ENCODE measurements at regions not wholly inside any gene's neighbourhood (a gene's known extent, or its start where the extent isn't known, plus 50 kb on each side); places are given as distances from the start of the nearest gene placed in this dataset.

GRCh38 chr16:64308721-64309120 lies 813.1 kb downstream of the CDH11 start:
- Histone ChIP-seq H2AFZ (ENCODE audit: control insufficient read depth, low read depth, low read length) (no peak overlapping the region), H3K27me3 (replicated peaks in 1 of 2; ENCODE audit: control insufficient read depth in 2 of 2, insufficient read depth in 2 of 2, low read length in 1 of 2) (no peaks in the 10 kb centered on the region), H3K27ac (ENCODE audit: control insufficient read depth, insufficient read depth) (no peak overlapping the region), H3K4me3 (no peak overlapping the region), H3K9ac (ENCODE audit: control insufficient read depth, insufficient read depth, low read length) (no peak overlapping the region), H3K79me2 (ENCODE audit: control insufficient read depth, insufficient read depth, low read length) (no peaks in the 10 kb centered on the region), H3K9me3 (replicated peaks; ENCODE audit: control insufficient read depth, insufficient read depth, low read length) (no peaks in the 10 kb centered on the region), H3K4me2 (ENCODE audit: control insufficient read depth, insufficient read depth) (no peak overlapping the region), H4K20me1 (ENCODE audit: control insufficient read depth, insufficient read depth) (no peaks in the 10 kb centered on the region), H3K4me1 (ENCODE audit: control insufficient read depth, insufficient read depth, low read length) (no peaks in the 10 kb centered on the region), H3K36me3 (ENCODE audit: control insufficient read depth in 2 of 2, insufficient read depth in 2 of 2, low read length in 1 of 2) (no peaks in the 10 kb centered on the region)
- BruUV-seq (replicated peaks): no TSS peak
- in situ Hi-C loops (cut with MboI): no loop called here
- intact Hi-C loops (cut with micrococcal nuclease; ENCODE audit: unreplicated experiment): no loop called here
- no peak for DNase-seq (ENCODE audit: low read depth, low spot score)
- ChIA-PET SMC1A (ENCODE audit: uncharacterized antibody, unreplicated experiment) (no interaction called here), CTCF (no interaction called here), POLR2A (no interaction called here), RAD21 (ENCODE audit: unreplicated experiment) (no interaction called here)
- no peak for ATAC-seq
- no peak for FAIRE-seq
- 0% methylated on average over 3 of the region's 3 CpGs for WGBS (ENCODE audit: insufficient coverage, insufficient replicate concordance, low lambda C conversion rate, missing lambda C conversion rate)
- no peak for TF ChIP-seq EZH2 (IDR thresholded peaks at IDR 0.05; ENCODE audit: borderline replicate concordance, control insufficient read depth, low read depth, low read length)
- no peak for TF ChIP-seq LARP7 (IDR thresholded peaks at IDR 0.05)

GRCh38 chr16:64307431-64307830 lies 814.4 kb downstream of the CDH11 start:
- H3K9me3 ChIP-seq (replicated peaks; ENCODE audit: control insufficient read depth, insufficient read depth, low read length): no peaks in the 10 kb centered on the region
- H3K79me2 ChIP-seq (ENCODE audit: control insufficient read depth, insufficient read depth, low read length): no peaks in the 10 kb centered on the region
- TF ChIP-seq ASH2L (IDR thresholded peaks at IDR 0.05; ENCODE audit: borderline replicate concordance, low read depth): no peak
- no peak for TF ChIP-seq MXI1 (IDR thresholded peaks at IDR 0.05; ENCODE audit: low read depth, low read length)
- TF ChIP-seq LARP7 (IDR thresholded peaks at IDR 0.05): no peak
- TF ChIP-seq KDM1A (IDR thresholded peaks at IDR 0.05; ENCODE audit: borderline replicate concordance): no peak
- TF ChIP-seq EED (IDR thresholded peaks at IDR 0.05; ENCODE audit: low read depth): no peak
- no peak for TF ChIP-seq MLLT1 (IDR thresholded peaks at IDR 0.05)
- no peak for TF ChIP-seq ZBTB11 (CRISPR knock-in tag; IDR thresholded peaks at IDR 0.05)
- no peak overlapping the region for H2AFZ ChIP-seq (ENCODE audit: control insufficient read depth, low read depth, low read length)
- no peak for FAIRE-seq
- ChIA-PET CTCF (no interaction called here), RAD21 (ENCODE audit: unreplicated experiment) (no interaction called here), POLR2A (no interaction called here), SMC1A (ENCODE audit: uncharacterized antibody, unreplicated experiment) (no interaction called here)
- H3K4me2 ChIP-seq (ENCODE audit: control insufficient read depth, insufficient read depth): no peak overlapping the region
- no peak overlapping the region for H3K9ac ChIP-seq (ENCODE audit: control insufficient read depth, insufficient read depth, low read length)
- no peak for DNase-seq (ENCODE audit: low read depth, low spot score)
- intact Hi-C loops (cut with micrococcal nuclease; ENCODE audit: unreplicated experiment) (no loop called here), in situ Hi-C loops (cut with MboI) (no loop called here)
- H4K20me1 ChIP-seq (ENCODE audit: control insufficient read depth, insufficient read depth): no peaks in the 10 kb centered on the region
- no peak for ATAC-seq
- no peaks in the 10 kb centered on the region for H3K36me3 ChIP-seq (ENCODE audit: control insufficient read depth in 2 of 2, insufficient read depth in 2 of 2, low read length in 1 of 2)
- no peak overlapping the region for H3K27ac ChIP-seq (ENCODE audit: control insufficient read depth, insufficient read depth)
- no peaks in the 10 kb centered on the region for H3K27me3 ChIP-seq (replicated peaks in 1 of 2; ENCODE audit: control insufficient read depth in 2 of 2, insufficient read depth in 2 of 2, low read length in 1 of 2)
- BruUV-seq (replicated peaks): no TSS peak
- WGBS (ENCODE audit: insufficient coverage, insufficient replicate concordance, low lambda C conversion rate, missing lambda C conversion rate): 4% methylated on average over 2 of the region's 2 CpGs
- H3K4me3 ChIP-seq: no peak overlapping the region
- H3K4me1 ChIP-seq (ENCODE audit: control insufficient read depth, insufficient read depth, low read length): no peaks in the 10 kb centered on the region
